Activated CD4-positive, alpha-beta T cell treated with anti-CD3 and anti-CD28 coated beads, Interleukin-2, Interleukin-4, amounts not matched to agents 100 ng/mL and 50 ng/mL, durations not matched to agents 16 hours and 8 hours (primary cell): ENCODE measurements at regions not wholly inside any gene's neighbourhood (a gene's known extent, or its start where the extent isn't known, plus 50 kb on each side); places are given as distances from the start of the nearest gene placed in this dataset.

Experiments used
- DNase-seq: peaks from one replicate; pipeline ENCODE4 v3.0.0-alpha.2; 2020; ENCODE audit warnings: low spot score

DNA sequence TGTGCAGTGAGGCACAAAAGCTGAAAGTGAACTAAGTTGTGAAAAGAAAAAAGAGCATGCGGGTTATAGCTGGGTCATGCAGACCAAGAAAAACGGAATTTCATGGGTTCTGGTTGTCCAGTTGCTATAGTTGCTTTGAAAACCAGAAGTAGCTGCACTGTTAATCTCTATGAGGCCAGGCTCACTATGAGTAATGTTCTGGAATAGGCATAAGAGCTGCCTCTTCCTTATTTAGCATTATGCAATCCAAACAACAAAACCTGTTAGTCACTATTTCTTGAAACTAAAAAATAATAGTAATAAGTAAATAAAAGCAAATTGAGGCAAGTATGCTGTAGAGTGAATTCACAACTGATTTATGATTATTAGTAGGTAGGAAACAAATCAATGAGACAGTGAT lies 1383.7 kb downstream of the MRPL39 start:
- no peak for DNase-seq

DNA sequence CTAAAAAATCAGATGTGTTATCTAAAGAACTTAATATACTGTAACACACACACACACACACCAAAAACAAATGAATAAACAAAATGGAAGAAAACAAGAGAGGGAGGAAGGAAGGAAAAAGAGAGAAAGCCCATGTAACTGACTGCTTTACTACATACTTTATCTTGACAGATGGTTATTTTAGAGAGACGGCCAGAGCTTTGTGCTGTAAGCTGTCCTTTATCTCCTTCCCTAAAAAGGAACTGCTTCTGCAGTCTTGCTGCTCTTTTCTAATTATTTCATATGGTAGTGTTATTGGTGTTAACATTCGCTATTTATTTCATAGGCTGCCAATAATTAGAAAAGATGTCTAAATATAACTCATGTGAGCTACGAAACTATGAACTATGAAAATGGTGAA lies 1384.6 kb downstream of the MRPL39 start:
- DNase-seq = no peak

DNA sequence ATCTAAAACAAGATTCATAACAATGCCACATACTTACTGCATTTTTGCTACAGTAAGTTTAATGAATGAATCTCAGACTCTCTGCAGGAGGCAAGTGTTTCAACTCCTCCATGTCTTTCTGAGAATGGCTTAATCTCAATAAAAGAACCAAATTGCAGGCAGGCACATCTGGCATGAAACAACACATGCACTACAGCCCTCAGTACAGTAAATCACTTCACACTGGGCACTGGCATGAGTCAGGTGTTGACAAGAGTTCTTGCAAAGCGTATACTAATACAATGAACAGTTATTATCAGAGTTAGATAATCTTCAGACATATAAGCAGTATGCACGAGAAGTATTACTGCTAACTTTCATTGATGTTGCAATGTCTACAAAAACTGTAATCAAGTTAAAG lies 1386.8 kb downstream of the MRPL39 start:
- DNase-seq = no peak

DNA sequence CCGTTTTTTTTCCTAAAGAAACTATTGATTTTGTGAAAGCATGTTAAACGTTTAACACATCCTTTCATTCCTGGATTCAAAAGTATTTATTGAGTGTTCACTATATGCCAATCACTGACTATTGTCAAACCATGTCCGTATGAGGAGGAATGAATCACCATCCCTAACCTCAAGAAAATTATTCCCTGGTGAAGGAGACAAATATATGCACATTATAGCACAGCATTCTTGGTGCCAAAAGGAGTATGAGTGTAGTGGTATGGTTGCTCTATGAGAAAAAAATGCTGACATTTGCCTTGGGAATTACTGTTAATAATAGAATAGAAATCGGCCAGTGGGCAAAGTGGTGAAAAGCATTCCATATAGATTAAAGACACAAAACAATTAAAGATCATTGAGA lies 1390.1 kb downstream of the MRPL39 start:
- no peak for DNase-seq

DNA sequence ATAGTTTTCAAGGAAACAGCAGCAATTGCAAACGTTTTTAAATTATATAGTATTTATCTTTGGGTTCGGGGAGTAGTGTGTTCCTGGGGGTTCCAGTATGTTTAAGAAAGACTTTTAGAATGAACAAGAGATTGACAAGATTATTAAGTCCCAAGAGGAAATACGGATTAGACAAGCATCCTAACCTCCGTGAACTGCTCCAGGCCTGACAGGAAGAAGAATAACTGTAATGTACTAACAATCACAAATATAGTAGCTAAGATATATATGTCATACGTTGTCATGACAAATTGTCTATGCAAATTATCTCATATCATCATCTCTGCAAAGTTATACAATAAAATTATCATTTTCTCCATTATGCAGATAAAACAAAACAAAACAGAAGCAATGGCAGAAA lies 1397.2 kb downstream of the MRPL39 start:
- no peak for DNase-seq

DNA sequence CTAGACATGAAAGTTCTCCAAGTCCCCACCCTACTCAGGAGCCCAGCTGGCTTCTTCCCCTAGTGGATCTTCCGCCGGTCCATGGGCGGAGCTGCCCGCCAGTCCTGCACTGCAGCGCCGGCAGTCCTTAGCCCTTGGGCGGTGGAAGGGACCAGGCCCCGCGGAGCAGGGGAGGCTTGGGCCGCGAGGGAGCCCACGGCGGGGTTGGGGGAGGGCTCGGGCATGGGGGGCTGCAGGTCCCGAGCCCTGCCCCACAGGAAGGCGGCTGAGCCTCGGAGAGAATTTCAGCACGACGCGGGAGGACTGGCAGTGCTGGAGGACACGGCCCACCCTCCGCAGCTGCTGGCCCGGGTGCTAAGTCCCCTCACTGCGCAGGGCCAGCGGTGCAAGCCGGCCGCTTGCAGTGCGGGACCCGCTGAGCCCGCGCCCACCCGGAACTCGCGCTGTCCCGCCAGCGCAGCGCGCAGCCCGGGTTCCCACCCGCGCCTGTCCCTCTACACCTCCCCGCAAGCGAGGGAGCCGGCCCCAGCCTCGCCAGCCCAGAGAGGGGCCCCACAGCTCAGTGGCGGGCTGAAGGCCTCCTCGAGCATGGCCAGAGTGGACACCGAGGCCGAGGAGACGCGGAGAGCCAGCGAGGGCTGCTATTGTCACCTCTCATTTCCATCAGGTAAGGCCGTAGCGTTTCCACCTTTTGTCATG lies 1398.6 kb downstream of the MRPL39 start:
- no peak for DNase-seq

DNA sequence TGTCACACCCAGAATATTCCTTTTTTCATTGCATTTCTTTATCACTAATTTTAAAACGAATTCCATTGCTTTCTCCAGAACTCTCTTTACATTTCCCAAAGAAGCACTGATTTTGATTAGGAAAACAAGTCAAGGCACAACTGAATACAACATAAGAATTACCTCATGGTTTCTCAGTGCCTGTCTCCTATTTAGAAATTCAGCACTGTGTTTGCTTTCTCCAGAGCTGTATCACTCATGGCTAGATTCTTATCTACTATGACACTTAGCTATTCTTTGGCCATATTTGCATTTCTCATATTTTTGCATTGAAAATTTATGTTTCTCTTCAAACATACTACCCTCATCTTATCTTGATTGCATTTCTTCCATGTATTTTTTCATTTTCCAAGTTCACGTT lies 1402.0 kb downstream of the MRPL39 start:
- DNase-seq = no peak

DNA sequence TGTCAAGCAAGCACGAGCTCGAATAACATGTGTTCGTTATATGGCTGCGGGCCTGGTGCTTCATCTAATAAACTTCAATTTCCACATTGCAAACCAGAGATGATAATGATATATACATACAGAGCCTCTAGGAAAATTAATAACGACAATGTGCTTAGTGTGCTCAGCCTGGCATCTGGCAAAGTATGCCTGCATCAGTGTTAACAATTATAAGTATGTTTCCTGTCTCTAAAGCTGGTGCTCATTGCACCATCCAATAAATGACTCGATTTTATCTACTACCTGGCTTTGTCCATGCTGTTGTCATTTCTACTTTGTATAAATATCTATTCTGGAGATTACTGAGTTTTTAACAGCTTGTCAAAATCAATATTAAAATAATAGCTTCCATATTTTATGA lies 1402.6 kb downstream of the MRPL39 start:
- DNase-seq = no peak

DNA sequence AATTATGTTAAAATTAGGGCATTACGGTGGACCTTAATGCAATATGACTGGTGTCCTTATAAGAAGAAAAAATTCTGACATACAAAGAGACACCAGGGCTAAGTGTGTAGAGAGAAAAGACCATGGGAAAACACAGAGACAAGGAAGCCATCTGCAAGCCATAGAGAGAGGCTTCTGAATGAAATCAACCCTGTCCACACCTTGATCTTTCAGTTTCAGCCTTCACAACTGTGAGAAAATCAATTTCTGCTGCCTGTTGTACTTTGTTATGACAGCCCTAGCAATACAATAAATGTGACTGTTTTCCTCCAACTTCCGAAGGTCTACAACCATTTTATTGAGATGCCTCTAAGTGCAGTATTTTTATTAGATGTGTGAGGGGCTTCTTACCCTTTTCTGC lies 1407.2 kb downstream of the MRPL39 start:
- no peak for DNase-seq

DNA sequence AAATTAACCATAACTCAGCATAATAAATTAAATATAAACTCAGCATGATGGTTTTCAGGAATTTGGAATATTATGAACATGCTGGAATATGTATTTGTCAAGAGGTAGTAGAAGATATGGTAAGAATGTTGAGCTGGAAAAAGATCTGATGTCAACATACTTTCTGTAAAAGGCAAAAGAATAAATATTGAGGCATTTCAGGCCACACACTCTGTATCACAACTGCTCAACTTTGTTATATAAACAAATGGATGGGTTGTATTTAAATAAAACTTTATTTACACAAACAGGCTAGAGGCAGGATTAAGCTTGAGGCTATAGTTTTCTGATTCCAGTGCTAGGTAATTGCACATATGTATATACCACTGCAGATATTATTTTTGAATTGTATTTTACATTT lies 1409.4 kb downstream of the MRPL39 start:
- DNase-seq = no peak

DNA sequence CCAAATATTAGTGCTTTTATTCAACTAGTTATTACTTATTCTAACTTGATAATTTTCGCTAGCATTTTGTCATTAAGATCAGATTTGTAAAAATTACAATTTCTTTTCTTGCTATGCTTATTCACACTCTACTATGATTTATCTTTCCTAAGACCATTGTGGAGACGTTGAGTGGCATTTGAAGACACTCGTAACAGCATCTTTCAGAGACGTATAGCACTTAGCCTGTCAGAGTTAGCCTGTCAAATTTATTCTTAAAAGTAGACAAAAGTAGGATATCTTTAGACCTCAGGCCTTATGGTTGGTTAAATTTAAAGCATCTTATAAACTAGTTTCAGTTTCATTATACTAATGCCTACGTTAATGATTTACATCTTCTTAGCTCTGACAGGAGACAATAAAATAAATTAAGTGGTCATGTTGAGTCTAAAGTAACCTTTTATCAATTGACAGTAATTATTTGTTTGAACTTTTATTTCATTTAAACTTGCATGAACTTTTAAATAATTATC lies 1410.1 kb downstream of the MRPL39 start:
- no peak for DNase-seq

DNA sequence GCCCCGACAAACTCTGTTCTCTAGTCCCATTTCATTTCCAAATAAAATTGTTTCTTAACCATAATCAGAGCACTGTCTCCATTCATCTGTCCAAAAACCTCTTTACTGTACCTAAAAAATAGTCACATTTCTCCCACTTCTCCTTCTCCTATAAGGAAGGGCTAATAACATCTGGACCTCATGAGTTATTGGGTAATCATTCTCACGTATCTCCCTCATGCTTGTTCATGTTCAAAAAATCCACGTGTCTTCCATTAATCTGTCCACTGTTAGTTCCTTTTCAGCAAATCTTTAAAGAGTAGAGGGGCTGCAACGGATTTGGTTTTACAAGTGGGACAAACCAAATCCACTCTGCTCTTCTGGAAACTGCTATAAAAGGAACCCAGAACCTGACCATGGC lies 1418.8 kb downstream of the MRPL39 start:
- DNase-seq = no peak

DNA sequence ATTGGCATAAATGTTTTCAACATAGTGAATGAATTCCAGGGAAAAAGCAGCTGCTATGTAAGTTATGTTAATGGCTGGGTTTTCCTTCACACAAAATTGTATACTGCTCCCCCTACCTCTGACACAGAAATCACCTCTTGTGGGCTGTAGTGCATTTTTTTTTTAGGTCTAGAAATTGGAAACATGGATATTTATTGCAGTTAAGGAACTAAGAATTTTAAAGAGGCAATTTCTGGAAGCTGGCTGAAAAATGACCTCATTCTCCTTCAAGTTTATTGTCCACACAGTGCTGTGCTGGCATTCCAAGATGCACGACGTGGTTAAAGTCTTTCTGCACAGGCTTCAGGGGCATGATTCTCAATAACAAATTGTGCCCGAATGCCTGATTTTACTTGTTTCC lies 1424.2 kb downstream of the MRPL39 start:
- no peak for DNase-seq

DNA sequence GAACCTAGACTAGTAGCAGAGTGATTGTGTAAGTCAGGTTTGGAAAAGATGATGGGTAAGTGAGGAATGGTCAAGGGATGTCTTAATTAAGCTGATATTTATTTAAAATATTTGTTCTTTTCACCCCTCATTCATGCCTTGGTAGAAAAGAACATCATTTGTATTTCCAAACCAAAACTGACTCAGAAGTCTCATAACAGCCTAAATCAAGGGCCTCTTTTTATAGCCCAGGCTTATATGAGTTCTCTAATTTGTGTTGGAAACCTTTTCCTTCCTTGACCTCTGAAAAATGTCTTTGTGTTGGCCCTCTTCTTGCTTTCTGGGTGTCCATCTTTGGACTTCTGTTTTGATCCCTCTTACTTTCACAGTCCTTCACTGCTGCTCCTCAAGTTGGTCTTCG lies 1428.2 kb downstream of the MRPL39 start:
- DNase-seq = no peak

DNA sequence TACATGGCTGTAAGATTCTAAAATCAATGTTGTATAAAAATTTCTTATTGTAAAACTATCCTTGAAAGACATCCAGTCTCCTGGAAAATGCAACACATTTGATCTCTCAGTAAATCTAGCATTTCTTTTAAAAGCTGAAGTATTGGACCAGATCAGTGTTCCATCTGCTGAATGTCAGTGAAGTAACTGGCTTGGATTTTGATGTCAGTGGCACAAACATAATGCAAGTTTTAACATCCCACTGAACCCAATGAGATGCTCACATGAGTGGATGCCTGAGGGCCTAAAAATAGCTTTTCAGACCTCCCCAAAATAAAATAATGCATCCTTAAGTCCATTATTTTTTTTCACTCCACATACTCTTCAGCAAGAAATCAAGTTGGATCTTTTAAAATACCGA lies 1432.2 kb downstream of the MRPL39 start:
- no peak for DNase-seq

DNA sequence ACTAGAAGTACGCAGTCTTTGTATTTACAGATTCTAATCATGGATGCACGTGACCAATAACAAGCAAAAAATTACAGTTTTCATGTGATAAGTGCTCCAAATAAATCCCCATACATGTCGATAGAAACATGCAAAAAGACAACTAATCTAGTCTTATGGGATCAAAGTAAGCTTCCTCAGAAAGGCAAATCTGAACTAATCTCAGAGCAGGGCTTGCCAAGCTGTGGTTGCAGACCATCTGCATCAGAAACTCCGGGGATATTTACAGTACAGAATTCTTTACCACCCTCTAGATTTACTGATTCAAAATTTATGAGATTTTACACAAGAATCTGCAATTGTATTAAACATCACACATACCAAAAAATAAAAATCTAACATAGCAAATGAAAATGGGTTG lies 1435.5 kb downstream of the MRPL39 start:
- DNase-seq = no peak

DNA sequence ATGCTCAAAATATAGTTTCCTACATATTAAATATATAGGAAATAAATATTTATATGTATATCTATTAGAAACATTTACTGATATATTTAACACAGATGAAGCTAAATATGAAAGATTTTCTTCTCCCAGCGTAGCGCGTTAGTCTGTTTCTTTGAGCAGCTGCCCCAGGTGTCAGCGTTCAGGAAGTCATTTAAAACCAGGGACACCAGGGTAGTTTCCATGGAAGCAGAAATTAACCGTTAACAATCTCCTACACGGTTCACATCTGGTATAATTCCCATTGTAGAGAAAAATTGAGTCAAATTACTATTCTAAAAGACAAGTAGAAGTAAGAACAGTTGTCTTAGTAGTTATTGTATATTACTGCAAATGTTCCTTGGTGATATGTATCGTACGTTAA lies 1443.7 kb downstream of the MRPL39 start:
- DNase-seq = no peak

DNA sequence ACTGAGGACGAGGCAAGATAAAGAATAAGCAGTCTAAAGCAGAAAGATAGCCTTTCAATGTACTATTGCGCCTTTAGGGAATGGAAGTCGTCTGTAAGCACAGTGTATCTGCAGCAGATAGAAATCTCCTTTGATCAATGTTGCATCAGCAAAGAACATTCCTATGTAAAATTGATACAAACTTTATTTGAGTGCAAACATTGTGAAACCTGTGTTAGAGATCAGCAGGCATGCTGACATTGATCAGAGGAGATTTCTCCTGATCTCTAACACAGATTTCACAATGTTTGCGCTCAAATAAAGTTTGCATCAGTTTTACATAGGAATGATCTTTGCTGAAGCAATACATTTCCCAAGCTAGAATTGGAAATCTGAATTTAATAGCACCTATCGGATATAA lies 1446.8 kb downstream of the MRPL39 start:
- DNase-seq = no peak

DNA sequence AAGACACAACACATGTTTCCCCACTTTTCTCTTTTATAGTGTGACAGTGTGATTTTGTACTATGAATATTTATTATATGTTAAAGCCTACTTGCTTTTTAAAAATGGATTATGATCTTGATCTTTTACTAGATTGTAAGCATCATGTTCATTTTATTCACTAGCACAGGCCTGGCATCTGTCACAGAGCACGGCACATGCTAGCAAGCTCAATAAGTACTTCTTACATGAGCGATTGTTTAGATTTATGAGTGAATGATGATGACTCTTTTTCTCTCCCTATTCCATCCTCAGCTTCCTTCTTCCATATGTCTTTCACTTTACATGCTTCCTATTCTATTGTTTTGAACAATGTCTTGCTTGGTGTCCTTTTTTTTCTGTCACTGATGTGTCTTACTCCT lies 1454.1 kb downstream of the MRPL39 start:
- DNase-seq = no peak

DNA sequence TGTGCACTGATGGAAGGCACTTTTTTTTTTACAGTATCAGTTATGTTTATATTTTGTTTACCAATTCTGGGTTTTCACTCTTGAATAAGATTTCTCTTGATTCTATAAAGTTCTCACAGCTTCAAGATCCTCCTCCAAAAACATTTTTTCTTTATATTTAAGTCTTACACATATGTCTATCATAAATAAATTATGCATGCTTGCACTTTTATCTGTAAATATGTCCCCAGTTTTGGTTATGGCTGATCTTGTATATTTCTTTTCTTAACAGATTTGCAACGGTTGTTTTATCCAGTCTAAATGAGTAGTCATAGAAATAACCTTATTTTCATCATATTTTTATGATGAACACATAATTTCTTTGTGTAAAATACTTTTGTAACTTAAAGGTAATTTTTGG lies 1456.5 kb downstream of the MRPL39 start:
- no peak for DNase-seq

DNA sequence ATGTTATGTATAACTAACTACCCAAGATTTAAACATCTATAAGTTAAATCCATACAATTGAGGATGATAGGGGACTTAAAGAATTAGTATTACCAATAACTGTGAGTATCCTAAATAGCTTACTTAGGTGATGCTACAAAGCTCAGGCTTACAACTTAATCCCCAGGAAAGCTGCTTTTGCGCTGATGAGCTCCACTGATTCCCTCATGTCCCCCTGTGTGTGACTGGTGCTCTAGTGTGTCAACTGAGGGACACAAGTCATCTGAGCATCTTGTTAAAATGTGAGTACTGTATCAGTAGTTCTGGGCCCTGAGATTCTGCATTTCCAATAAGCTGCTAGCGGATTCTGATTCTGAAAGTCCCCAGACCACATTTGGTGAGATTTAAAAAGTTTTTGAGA lies 1458.8 kb downstream of the MRPL39 start:
- DNase-seq = no peak

DNA sequence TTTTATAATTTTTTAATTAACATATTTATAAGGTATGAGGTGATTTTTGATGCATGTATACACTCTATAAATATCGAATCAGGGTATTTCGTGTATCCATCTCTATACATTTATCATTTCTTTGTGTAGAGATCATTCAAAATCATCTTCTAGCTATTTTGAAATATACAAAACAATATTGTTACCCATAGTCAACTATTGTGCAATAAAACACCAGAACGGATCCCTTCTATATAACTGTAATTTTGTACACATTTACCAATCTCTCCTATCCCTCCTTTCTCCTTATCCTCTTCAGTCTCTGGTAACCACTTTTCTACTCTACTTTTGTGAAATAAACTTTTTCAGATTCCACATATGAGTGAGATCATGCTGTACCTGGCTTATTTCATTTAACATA lies 1459.6 kb downstream of the MRPL39 start:
- DNase-seq = no peak

DNA sequence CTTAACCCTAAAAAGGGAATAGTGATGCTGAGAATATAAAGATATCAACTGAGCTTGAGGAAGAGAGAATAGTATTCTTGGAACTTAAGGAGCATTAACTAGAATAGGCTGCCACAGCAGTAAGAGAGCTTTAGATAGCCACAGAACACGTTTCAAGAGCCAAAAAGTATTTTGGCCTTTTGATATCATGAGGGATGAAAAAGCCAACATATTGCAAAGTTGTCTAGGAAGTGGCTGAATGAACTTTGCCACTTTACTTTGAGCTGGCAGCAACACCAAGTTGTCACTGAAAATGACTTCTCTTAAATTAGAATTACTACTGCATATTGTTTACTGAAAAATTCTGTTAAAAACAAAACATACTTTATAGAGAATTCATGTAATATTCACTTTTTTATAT lies 1476.2 kb downstream of the MRPL39 start:
- no peak for DNase-seq

DNA sequence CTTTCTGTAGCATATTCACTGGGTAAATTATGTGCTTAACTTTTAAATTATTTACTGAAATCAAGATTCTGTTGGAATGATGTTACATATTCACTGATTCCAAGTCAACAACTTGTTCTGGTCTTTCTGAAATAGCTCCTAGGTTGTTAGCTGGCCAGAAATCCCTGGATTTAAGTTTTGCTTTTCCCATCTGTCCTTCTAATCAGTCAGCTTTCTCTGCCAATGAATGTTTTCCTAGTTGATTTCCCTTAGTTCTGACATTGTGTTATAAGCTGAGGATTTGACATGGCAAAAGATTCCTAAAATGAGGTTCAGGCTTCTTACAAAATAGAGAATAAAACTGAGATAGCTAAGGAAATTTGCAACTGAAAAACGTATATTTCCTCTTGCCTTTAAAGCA lies 1479.6 kb downstream of the MRPL39 start:
- no peak for DNase-seq

DNA sequence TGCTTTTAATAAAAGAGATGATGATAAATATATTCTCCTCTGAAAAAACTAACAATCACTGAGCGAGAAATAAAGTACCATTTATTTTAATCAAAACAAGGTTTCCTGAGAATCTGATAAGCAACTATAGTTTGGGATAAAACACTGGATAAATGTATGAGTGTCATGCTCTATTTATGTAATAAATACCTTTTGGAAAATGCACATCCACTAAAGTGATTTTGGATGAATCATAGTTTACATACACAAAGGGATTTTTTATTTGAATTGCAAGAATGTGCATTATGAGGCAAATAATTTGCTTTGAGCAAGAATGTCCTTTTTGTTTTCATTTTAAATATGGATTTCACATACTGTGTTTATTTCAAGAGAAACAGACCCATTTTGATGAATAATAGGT lies 1483.5 kb downstream of the MRPL39 start:
- no peak for DNase-seq
